Cardiac fibroblast (primary cell): ENCODE measurements at regions not wholly inside any gene's neighbourhood (a gene's known extent, or its start where the extent isn't known, plus 50 kb on each side); places are given as distances from the start of the nearest gene placed in this dataset.

Source experiments
- DNase-seq, 2 donors: peaks; one replicate each; pipeline versions ENCODE4 v3.0.0 to v3.0.0-alpha.2; 2010; ENCODE audit warnings: low read depth in 2 of 2
- H3K4me3 ChIP-seq, 2 donors: replicated peaks in 1 of 2; 1 replicate in 1 of 2; 2 replicates in 1 of 2; pipeline ENCODE4 v1.5.1; 2011; ENCODE audit warnings: low read depth in 2 of 2, low read length in 2 of 2, mild to moderate bottlenecking in 2 of 2, moderate library complexity in 1 of 2
- TF ChIP-seq, protein P1 (sequence below): IDR thresholded peaks from one replicate; pipeline ENCODE4 v1.5.1; 2011; ENCODE audit warnings: low read depth, mild to moderate bottlenecking, low read length, inconsistent platforms

DNA sequence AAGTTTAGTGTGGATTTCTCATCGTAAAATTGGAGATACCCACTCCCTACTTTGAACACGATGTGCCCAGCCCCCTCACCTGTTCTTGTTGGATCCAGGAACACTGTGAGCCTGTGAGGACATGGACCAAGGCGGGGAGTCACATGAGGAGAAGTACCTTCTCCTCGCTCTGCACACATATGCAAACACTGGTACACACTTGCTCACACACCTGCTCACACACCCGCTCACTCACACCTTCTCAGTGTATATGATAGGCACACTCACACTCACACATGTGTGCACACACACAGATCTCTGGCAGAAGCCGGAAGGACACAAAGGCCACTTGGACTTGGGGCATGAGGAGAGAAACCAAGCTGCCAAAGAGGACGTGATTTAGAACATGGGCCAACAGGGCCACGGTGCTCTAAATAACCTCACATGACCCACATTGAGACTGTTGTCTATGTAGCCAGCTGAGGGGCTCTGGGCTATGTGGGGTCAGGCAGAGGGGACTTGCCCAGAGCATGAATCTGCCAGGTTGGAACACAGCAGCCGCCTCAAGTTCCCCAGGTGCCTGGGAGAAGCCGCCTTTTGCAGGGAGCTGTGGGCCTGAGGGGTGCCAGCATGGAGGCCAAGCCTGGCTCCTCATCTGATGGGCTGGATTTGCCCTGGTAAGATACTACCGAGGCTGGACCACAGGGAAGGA lies 283.0 kb upstream of the IRX4 start:
- TF ChIP-seq, protein P1, sequence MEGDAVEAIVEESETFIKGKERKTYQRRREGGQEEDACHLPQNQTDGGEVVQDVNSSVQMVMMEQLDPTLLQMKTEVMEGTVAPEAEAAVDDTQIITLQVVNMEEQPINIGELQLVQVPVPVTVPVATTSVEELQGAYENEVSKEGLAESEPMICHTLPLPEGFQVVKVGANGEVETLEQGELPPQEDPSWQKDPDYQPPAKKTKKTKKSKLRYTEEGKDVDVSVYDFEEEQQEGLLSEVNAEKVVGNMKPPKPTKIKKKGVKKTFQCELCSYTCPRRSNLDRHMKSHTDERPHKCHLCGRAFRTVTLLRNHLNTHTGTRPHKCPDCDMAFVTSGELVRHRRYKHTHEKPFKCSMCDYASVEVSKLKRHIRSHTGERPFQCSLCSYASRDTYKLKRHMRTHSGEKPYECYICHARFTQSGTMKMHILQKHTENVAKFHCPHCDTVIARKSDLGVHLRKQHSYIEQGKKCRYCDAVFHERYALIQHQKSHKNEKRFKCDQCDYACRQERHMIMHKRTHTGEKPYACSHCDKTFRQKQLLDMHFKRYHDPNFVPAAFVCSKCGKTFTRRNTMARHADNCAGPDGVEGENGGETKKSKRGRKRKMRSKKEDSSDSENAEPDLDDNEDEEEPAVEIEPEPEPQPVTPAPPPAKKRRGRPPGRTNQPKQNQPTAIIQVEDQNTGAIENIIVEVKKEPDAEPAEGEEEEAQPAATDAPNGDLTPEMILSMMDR: no peak
- no peak overlapping the region for H3K4me3 ChIP-seq
- DNase-seq: no peak

DNA sequence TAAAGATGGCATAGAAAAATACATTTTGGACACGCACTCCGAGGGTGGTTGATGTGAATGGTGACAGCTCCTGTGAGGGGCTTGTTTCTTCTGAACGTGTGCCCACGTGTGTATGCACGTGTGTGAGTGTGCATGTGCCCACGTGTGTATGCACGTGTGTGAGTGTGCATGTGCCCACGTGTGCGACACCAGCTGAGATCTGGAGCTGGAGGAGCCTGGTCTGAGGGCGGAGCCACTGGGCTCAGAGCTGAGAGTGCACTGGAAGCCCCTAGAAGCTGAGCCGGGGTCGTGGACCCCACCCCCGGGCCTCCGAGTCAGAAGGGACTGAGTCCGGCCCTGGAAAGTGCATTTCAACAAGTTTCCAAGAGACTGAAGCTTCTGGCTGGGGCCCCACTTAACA lies 282.5 kb upstream of the IRX4 start:
- no peak overlapping the region for H3K4me3 ChIP-seq
- TF ChIP-seq, protein P1: no peak
- DNase-seq: no peak

DNA sequence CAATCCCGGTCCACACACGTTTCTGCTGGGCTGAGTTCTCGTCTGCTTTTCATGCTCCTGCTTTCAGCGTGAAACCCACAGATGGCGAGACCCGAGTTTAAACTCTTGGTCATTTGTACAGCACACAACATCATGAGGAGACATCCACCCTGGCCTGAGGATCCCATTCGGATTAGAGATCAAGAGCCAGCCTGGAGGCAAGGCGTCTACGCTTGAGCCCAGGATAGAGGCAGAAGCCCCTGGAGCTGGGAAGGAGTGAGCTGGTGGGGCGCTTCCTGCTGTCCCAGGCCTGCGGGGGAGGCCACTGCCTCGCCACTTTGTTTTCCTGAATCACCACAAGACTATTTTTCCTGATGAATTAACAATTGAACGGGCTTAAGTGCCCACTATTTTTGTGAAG lies 281.9 kb upstream of the IRX4 start:
- TF ChIP-seq, protein P1: no peak

GRCh38 chr5:2163940-2164490 lies 281.3 kb upstream of the IRX4 start:
- TF ChIP-seq, protein P1: no peak
- DNase-seq: no peak
- H3K4me3 ChIP-seq: no peak overlapping the region

More for the DNA sequence above, 281.9 kb upstream of the IRX4 start:
- no peak overlapping the region for H3K4me3 ChIP-seq
- no peak for DNase-seq

DNA sequence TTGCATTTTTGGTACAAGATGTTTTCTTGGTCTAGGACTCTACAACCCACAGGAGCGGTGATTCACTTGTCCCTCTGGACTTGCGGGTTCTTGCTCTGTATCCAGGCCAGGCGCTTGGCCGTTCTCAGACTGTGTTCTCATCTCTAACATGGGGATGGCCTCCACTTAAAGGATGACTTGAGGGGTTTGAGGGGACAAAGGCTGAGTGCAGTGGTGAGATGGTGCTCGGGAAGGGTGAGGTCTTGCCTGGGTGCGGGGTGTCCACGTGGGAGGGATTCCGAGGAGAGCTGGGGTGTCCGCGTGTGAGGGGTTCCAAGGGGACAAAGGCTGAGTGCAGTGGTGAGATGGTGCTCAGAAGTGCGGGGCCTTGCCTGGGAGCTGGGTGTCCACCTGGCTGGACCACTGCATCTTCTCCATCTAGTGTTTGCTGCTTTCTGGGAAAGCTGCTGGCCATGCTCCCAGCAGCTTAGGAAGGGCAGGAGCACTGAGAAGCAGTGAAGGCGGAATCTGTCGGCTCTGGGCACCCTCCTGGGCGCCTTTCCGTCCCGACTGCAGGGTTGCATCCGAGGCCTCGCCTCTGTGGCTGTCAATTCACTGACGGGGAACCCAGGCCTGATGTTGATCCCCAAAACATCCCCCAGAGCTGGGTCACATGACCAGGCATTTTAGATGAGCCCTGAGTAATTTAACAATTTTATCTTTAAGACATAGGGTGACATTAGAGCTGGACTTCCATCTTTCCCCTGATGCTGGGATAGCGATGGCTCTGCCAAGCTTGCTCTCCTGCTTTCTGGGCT lies 280.5 kb upstream of the IRX4 start:
- TF ChIP-seq, protein P1: no peak
- no peak overlapping the region for H3K4me3 ChIP-seq
- peak in 1 of 2 donors; percentile 5 for DNase-seq

GRCh38 chr5:2160811-2161210 lies 278.1 kb upstream of the IRX4 start:
- no peak overlapping the region for H3K4me3 ChIP-seq
- no peak for DNase-seq
- TF ChIP-seq, protein P1: no peak
